HCT116 (cell line): ENCODE measurements at regions not wholly inside any gene's neighbourhood (a gene's known extent, or its start where the extent isn't known, plus 50 kb on each side); places are given as distances from the start of the nearest gene placed in this dataset.

Experiments used
- CTCF ChIP-seq, 3 experiments: fragments of 200-600 bp in 1 of 3; sonication (generic) in 1 of 3; IDR thresholded peaks in 2 of 3; conservative IDR thresholded peaks in 1 of 3; 2 replicates each; pipeline ENCODE4 v1.5.1; 2012 to 2017; ENCODE audit warnings: low read depth in 2 of 3, low read length in 2 of 3, antibody characterized with exemption in 1 of 3, borderline replicate concordance in 1 of 3, control low read depth in 1 of 3, mild to moderate bottlenecking in 1 of 3, mixed read lengths in 1 of 3, mixed run types in 1 of 3, moderate library complexity in 1 of 3; ENCODE audit not compliant: insufficient read depth in 1 of 3
- EZH2 ChIP-seq: fragments of 200-600 bp; sonication (generic); IDR thresholded peaks from 2 replicates; pipeline ENCODE4 v1.6.1; 2017; ENCODE audit warnings: antibody characterized with exemption, mixed run types
- RAD21 ChIP-seq: IDR thresholded peaks from 2 replicates; pipeline ENCODE4 v1.6.1; 2012; ENCODE audit warnings: low read depth, mild to moderate bottlenecking
- SIN3A ChIP-seq: IDR thresholded peaks from 2 replicates; pipeline ENCODE4 v1.6.1; 2012; ENCODE audit warnings: low read depth

GRCh38 chr4:123588631-123589241 is 192.1 kb downstream of the SPRY1 start:
- no peak for TF ChIP-seq SIN3A
- no peak for TF ChIP-seq RAD21
- TF ChIP-seq EZH2, result no peak
- TF ChIP-seq CTCF (IDR thresholded peaks at IDR 0.05 in 2 of 3, conservative IDR thresholded peaks at IDR 0.05 in 1 of 3; ENCODE audit: borderline replicate concordance in 1 of 3, insufficient read depth in 1 of 3, low read depth in 2 of 3, low read length in 2 of 3), result no peak
